A673 (cell line): ENCODE measurements at regions not wholly inside any gene's neighbourhood (a gene's known extent, or its start where the extent isn't known, plus 50 kb on each side); places are given as distances from the start of the nearest gene placed in this dataset.

ENCODE experiments used
- BruUV-seq: library from RNA; stranded (reverse); fragments of 400-500 nt; replicated peaks from 2 replicates; lab custom pipeline; 2021; lab: Mats Ljungman, UMichigan
- CTCF ChIA-PET: fragments of 300-600 bp; sonication (Branson Sonifier 250); formaldehyde crosslinking; loops from one replicate; lab custom pipeline; 2022; ENCODE audit warnings: antibody characterized with exemption; lab: Charles Lee
- POLR2A ChIA-PET: fragments of 300-600 bp; sonication (Branson Sonifier 250); formaldehyde crosslinking; loops from one replicate; lab custom pipeline; 2022; ENCODE audit warnings: antibody characterized with exemption; ENCODE audit not compliant: low non-redundant PET; lab: Charles Lee
- DNase-seq: peaks from one replicate; pipeline ENCODE4 v3.0.0-alpha.2; 2015; ENCODE audit warnings: low spot score
- H3K27ac ChIP-seq: fragments of 200-600 bp; sonication (generic); 2 replicates; pipeline ENCODE4 v1.5.1; 2016; ENCODE audit warnings: mixed run types, low read depth, mild to moderate bottlenecking, mixed read lengths, antibody characterized with exemption, low read length; ENCODE audit not compliant: poor library complexity, severe bottlenecking
- H3K27me3 ChIP-seq: fragments of 200-600 bp; sonication (generic); replicated peaks from 2 replicates; pipeline ENCODE4 v1.6.1; 2017; ENCODE audit warnings: mixed run types, low read depth, mild to moderate bottlenecking, mixed read lengths, antibody characterized with exemption, low read length; ENCODE audit not compliant: insufficient read depth, poor library complexity
- H3K36me3 ChIP-seq: fragments of 200-600 bp; sonication (generic); 2 replicates; pipeline ENCODE4 v1.6.1; 2016; ENCODE audit warnings: mixed run types, mild to moderate bottlenecking, mixed read lengths, antibody characterized with exemption, low read length; ENCODE audit not compliant: insufficient read depth, poor library complexity, severe bottlenecking
- H3K4me1 ChIP-seq: fragments of 200-600 bp; sonication (generic); 2 replicates; pipeline ENCODE4 v1.6.1; 2017; ENCODE audit warnings: mixed run types, mild to moderate bottlenecking, mixed read lengths, antibody characterized with exemption, low read length; ENCODE audit not compliant: insufficient read depth, poor library complexity, severe bottlenecking
- H3K4me3 ChIP-seq: fragments of 200-600 bp; sonication (generic); 2 replicates; pipeline ENCODE4 v1.5.1; 2016; ENCODE audit warnings: low read depth, mixed run types, mild to moderate bottlenecking, mixed read lengths, low read length; ENCODE audit not compliant: poor library complexity, severe bottlenecking
- H3K9me3 ChIP-seq: fragments of 200-600 bp; sonication (generic); 2 replicates; pipeline ENCODE4 v1.6.1; 2016; ENCODE audit warnings: mixed run types, low read depth, mild to moderate bottlenecking, mixed read lengths, antibody characterized with exemption, low read length; ENCODE audit not compliant: poor library complexity, severe bottlenecking
- EZH2 ChIP-seq: fragments of 200-600 bp; sonication (generic); IDR thresholded peaks from 2 replicates; pipeline ENCODE4 v1.6.1; 2017; ENCODE audit warnings: borderline replicate concordance, low read depth, mild to moderate bottlenecking, mixed read lengths, antibody characterized with exemption, low read length; ENCODE audit not compliant: poor library complexity, severe bottlenecking
- intact Hi-C: fragments of 100-400 bp; cut with micrococcal nuclease; formaldehyde crosslinking; loops from one replicate; pipeline ENCODE4 v1.10.0; 2022; ENCODE audit not compliant: unreplicated experiment
- TF ChIP-seq, protein P1 (sequence below): fragments of 300-800, 200-600 bp; sonication (generic); conservative IDR thresholded peaks from 2 replicates; pipeline ENCODE4 v1.5.1; 2017; ENCODE audit warnings: low read depth, mild to moderate bottlenecking, antibody characterized with exemption, low read length, moderate library complexity, mixed read lengths

DNA sequence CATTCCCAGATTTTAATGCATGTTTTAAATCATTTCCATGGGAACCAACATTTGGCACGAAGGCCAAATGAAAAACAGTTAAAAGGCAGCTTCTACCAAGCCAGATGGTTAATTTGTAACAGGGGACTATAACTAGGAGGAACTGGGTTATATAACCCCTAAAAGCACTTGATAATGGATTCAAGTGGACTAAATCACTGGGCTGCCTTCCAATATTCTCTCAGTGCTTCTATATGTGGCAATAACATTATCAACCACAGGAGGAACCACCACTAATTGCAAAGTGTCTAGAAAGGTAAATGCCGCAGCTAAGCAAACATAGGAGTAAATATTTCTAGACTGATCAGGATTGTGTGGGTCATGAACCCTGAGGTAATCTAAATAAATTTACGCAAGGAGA, 391.5 kb downstream of the UBE2NL start:
- Histone ChIP-seq H3K27ac (no peak overlapping the region), H3K4me3 (no peak overlapping the region), H3K4me1 (no peaks in the 10 kb centered on the region), H3K27me3 (no peaks in the 10 kb centered on the region), H3K36me3 (no peaks in the 10 kb centered on the region), H3K9me3 (no peaks in the 10 kb centered on the region)
- ChIA-PET CTCF (no interaction called here), POLR2A (no interaction called here)
- no peak for DNase-seq
- TF ChIP-seq, protein P1, sequence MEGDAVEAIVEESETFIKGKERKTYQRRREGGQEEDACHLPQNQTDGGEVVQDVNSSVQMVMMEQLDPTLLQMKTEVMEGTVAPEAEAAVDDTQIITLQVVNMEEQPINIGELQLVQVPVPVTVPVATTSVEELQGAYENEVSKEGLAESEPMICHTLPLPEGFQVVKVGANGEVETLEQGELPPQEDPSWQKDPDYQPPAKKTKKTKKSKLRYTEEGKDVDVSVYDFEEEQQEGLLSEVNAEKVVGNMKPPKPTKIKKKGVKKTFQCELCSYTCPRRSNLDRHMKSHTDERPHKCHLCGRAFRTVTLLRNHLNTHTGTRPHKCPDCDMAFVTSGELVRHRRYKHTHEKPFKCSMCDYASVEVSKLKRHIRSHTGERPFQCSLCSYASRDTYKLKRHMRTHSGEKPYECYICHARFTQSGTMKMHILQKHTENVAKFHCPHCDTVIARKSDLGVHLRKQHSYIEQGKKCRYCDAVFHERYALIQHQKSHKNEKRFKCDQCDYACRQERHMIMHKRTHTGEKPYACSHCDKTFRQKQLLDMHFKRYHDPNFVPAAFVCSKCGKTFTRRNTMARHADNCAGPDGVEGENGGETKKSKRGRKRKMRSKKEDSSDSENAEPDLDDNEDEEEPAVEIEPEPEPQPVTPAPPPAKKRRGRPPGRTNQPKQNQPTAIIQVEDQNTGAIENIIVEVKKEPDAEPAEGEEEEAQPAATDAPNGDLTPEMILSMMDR: no peak
- no peak for TF ChIP-seq EZH2
- BruUV-seq: no TSS peak
- intact Hi-C loops: no loop called here

DNA sequence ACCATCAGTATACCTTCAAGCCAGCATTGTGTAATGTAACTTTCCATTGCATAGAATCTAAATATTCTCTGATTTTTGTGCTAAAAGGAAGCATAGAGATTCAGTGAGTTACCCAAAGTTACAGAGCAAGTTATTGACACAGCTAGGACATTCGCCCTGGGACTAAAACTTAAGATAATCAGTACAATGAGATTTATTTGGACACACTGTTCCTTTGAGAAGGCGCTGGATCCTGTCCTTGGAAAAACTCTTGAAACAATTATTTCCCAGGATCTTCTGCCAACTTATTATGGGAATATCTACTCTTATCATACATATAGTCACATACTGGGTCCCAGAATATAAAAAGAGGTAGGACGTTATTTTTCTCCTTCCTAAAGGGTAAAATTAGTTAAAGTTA, 392.0 kb downstream of the UBE2NL start:
- intact Hi-C loops: no loop called here
- no peaks in the 10 kb centered on the region for H3K4me1 ChIP-seq
- POLR2A ChIA-PET: no interaction called here

DNA sequence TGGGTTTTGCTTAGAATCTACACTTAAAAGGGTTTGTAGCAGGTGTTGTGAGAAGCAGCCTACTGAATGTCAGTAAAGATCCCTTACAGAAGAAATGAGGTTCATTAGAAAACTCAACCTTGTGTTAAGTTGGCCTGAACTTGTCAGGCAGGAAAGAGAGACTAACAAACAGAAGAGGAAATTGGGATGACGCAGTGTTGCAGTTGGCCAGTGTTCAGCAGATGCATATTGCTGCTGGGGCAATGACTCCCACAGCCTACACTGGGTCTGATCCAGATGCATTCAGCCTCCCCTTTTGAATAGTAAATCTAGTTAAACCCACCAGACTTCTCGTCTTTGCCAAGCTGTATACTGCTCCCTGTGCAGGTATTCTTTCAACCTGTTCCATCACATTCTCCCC, 409.4 kb downstream of the UBE2NL start:
- Histone ChIP-seq H3K9me3 (peaks cover 38% of the 10 kb centered on the region), H3K27me3 (no peaks in the 10 kb centered on the region), H3K36me3 (no peaks in the 10 kb centered on the region), H3K27ac (no peak overlapping the region), H3K4me1 (no peaks in the 10 kb centered on the region), H3K4me3 (no peak overlapping the region)
- ChIA-PET CTCF (no interaction called here), POLR2A (no interaction called here)
- no TSS peak for BruUV-seq
- intact Hi-C loops: no loop called here
- no peak for DNase-seq
- TF ChIP-seq, protein P1: no peak
- no peak for TF ChIP-seq EZH2

More for the DNA sequence above, 392.0 kb downstream of the UBE2NL start:
- Histone ChIP-seq H3K9me3 (no peaks in the 10 kb centered on the region), H3K4me3 (no peak overlapping the region), H3K27ac (no peak overlapping the region), H3K27me3 (no peaks in the 10 kb centered on the region), H3K36me3 (no peaks in the 10 kb centered on the region)
- no peak for DNase-seq
- BruUV-seq: no TSS peak
- TF ChIP-seq, protein P1: no peak
- TF ChIP-seq EZH2: no peak
- CTCF ChIA-PET: no interaction called here
